Chondrocyte (in vitro differentiated cells): ENCODE measurements at regions not wholly inside any gene's neighbourhood (a gene's known extent, or its start where the extent isn't known, plus 50 kb on each side); places are given as distances from the start of the nearest gene placed in this dataset.

Experiments
- DNase-seq: peaks from one replicate; pipeline ENCODE4 v3.0.0; 2021; ENCODE audit warnings: mixed read lengths, low spot score
- H3K27ac Mint-ChIP-seq: one replicate; pipeline ENCODE4 v1.8.0; 2021; ENCODE audit warnings: mild to moderate bottlenecking, moderate library complexity, mixed read lengths; ENCODE audit not compliant: unreplicated experiment
- H3K27me3 Mint-ChIP-seq: 2 replicates; pipeline ENCODE4 v1.8.0; 2021; ENCODE audit warnings: low read depth, mixed read lengths
- H3K36me3 Mint-ChIP-seq: 2 replicates; pipeline ENCODE4 v1.8.0; 2021; ENCODE audit warnings: low read depth, mixed read lengths
- H3K4me1 Mint-ChIP-seq: 2 replicates; pipeline ENCODE4 v1.8.0; 2021; ENCODE audit warnings: low read depth, mild to moderate bottlenecking, mixed read lengths
- H3K4me3 Mint-ChIP-seq: one replicate; pipeline ENCODE4 v1.8.0; 2021; ENCODE audit warnings: mild to moderate bottlenecking, moderate library complexity, mixed read lengths; ENCODE audit not compliant: unreplicated experiment
- H3K9me3 Mint-ChIP-seq: 2 replicates; pipeline ENCODE4 v1.8.0; 2021; ENCODE audit warnings: low read depth, mixed read lengths
- TF ChIP-seq, protein P1 (sequence below): fragments of 200-600 bp; sonication (generic); IDR thresholded peaks from 2 replicates; pipeline ENCODE4 v1.5.0; 2021; ENCODE audit warnings: antibody characterized with exemption, mild to moderate bottlenecking, moderate library complexity

- Mint-ChIP-seq H3K9me3 (peaks cover 8% of the 10 kb centered on the region), H3K4me1 (no peaks in the 10 kb centered on the region)
- TF ChIP-seq, protein P1, sequence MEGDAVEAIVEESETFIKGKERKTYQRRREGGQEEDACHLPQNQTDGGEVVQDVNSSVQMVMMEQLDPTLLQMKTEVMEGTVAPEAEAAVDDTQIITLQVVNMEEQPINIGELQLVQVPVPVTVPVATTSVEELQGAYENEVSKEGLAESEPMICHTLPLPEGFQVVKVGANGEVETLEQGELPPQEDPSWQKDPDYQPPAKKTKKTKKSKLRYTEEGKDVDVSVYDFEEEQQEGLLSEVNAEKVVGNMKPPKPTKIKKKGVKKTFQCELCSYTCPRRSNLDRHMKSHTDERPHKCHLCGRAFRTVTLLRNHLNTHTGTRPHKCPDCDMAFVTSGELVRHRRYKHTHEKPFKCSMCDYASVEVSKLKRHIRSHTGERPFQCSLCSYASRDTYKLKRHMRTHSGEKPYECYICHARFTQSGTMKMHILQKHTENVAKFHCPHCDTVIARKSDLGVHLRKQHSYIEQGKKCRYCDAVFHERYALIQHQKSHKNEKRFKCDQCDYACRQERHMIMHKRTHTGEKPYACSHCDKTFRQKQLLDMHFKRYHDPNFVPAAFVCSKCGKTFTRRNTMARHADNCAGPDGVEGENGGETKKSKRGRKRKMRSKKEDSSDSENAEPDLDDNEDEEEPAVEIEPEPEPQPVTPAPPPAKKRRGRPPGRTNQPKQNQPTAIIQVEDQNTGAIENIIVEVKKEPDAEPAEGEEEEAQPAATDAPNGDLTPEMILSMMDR: no peak
These were observed 779.6 kb upstream of the NECTIN3 start for GRCh38 chr3:110291886-110292501.

GRCh38 chr3:110293660-110294059 lies 778.0 kb upstream of the NECTIN3 start:
- Mint-ChIP-seq H3K27me3 (no peaks in the 10 kb centered on the region), H3K36me3 (no peaks in the 10 kb centered on the region), H3K9me3 (peaks cover 4% of the 10 kb centered on the region), H3K27ac (no peak overlapping the region), H3K4me3 (no peak overlapping the region), H3K4me1 (no peaks in the 10 kb centered on the region)
- TF ChIP-seq, protein P1: no peak
- no peak for DNase-seq

More at GRCh38 chr3:110291886-110292501, 779.6 kb upstream of the NECTIN3 start:
- H3K27me3 Mint-ChIP-seq: no peaks in the 10 kb centered on the region
- no peak for DNase-seq
- no peak overlapping the region for H3K27ac Mint-ChIP-seq
- no peaks in the 10 kb centered on the region for H3K36me3 Mint-ChIP-seq
- no peak overlapping the region for H3K4me3 Mint-ChIP-seq

GRCh38 chr3:110296885-110297284 lies 774.7 kb upstream of the NECTIN3 start:
- DNase-seq: no peak
- no peaks in the 10 kb centered on the region for H3K36me3 Mint-ChIP-seq
- H3K4me1 Mint-ChIP-seq: no peaks in the 10 kb centered on the region
- TF ChIP-seq, protein P1: no peak
- no peak overlapping the region for H3K27ac Mint-ChIP-seq
- H3K4me3 Mint-ChIP-seq: no peak overlapping the region
- no peaks in the 10 kb centered on the region for H3K27me3 Mint-ChIP-seq
- peaks cover 4% of the 10 kb centered on the region for H3K9me3 Mint-ChIP-seq

DNA sequence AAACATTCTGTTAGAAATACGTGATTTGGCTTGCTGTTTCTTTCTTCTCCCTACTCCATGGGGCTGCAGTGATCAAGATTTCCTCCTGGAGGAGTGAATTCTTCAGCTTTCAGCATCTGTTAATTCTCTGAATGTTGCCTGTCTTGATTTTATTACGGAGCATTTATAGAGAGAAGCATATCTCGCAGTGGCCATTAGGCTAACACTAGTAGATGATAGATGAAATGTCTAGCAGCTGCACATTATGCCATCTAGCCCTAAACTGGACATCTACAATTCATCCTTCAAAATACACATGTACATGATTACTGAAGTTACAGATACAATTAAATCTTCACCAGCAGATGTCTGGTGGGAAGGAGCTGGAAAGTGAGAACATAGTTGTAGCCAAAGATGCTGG lies 769.8 kb upstream of the NECTIN3 start:
- Mint-ChIP-seq H3K36me3 (no peaks in the 10 kb centered on the region), H3K27ac (no peak overlapping the region), H3K9me3 (no peaks in the 10 kb centered on the region), H3K27me3 (no peaks in the 10 kb centered on the region), H3K4me1 (no peaks in the 10 kb centered on the region), H3K4me3 (no peak overlapping the region)
- TF ChIP-seq, protein P1: no peak
- DNase-seq: no peak

GRCh38 chr3:110307065-110307809 lies 764.4 kb upstream of the NECTIN3 start:
- H3K27me3 Mint-ChIP-seq: no peaks in the 10 kb centered on the region
- TF ChIP-seq, protein P1: no peak
- no peaks in the 10 kb centered on the region for H3K4me1 Mint-ChIP-seq
- no peaks in the 10 kb centered on the region for H3K9me3 Mint-ChIP-seq
- DNase-seq: no peak
- H3K36me3 Mint-ChIP-seq: no peaks in the 10 kb centered on the region
- no peak overlapping the region for H3K27ac Mint-ChIP-seq
- H3K4me3 Mint-ChIP-seq: no peak overlapping the region
